ENCODE measurements at regions not wholly inside any gene's neighbourhood (a gene's known extent, or its start where the extent isn't known, plus 50 kb on each side); places are given as distances from the start of the nearest gene placed in this dataset.

- TF ChIP-seq REST (IDR thresholded peaks at IDR 0.05; ENCODE audit: unreplicated experiment) = no peak
- no peak for TF ChIP-seq CTCF (conservative IDR thresholded peaks at IDR 0.05; ENCODE audit: low read depth in 2 of 2)
- TF ChIP-seq EZH2phosphoT487 (IDR thresholded peaks at IDR 0.05; ENCODE audit: unreplicated experiment) = no peak
- TF ChIP-seq NANOG (IDR thresholded peaks at IDR 0.05; ENCODE audit: borderline replicate concordance) = no peak
Observed at GRCh38 chr6:165820934-165821333, 157.9 kb upstream of the PDE10A start.

All from GM23338 (cell line).